HUES48 (cell line): ENCODE measurements at regions not wholly inside any gene's neighbourhood (a gene's known extent, or its start where the extent isn't known, plus 50 kb on each side); places are given as distances from the start of the nearest gene placed in this dataset.
"Not testable (repeated sequence)": the region's sequence is repeated elsewhere in the genome, so short reads cannot be mapped to it uniquely, and the experiment has no call there.

ENCODE experiments used
- H3K27ac ChIP-seq: one replicate; pipeline ENCODE4 v1.7.0; 2013; ENCODE audit warnings: low read depth, low read length, inconsistent platforms
- H3K27me3 ChIP-seq: 2 replicates; pipeline ENCODE4 v1.6.1; 2013; ENCODE audit warnings: mild to moderate bottlenecking, low read length; ENCODE audit not compliant: control insufficient read depth, insufficient read depth
- H3K36me3 ChIP-seq: 2 replicates; pipeline ENCODE4 v1.6.1; 2013; ENCODE audit warnings: low read length; ENCODE audit not compliant: control insufficient read depth, insufficient read depth
- H3K4me1 ChIP-seq: 2 replicates; pipeline ENCODE4 v1.6.1; 2013; ENCODE audit warnings: mild to moderate bottlenecking, low read length; ENCODE audit not compliant: control insufficient read depth, insufficient read depth
- H3K4me3 ChIP-seq: 2 replicates; pipeline ENCODE4 v1.5.1; 2013; ENCODE audit warnings: mild to moderate bottlenecking, low read depth, low read length
- H3K9ac ChIP-seq: 2 replicates; pipeline ENCODE4 v1.6.1; 2013; ENCODE audit warnings: mild to moderate bottlenecking, low read depth, low read length, moderate library complexity
- H3K9me3 ChIP-seq: 2 replicates; pipeline ENCODE4 v1.6.1; 2013; ENCODE audit warnings: low read length; ENCODE audit not compliant: control insufficient read depth, insufficient read depth

- Histone ChIP-seq H3K4me3 (no peak overlapping the region), H3K27me3 (no peaks in the 10 kb centered on the region), H3K9me3 (no peaks in the 10 kb centered on the region), H3K36me3 (no peaks in the 10 kb centered on the region), H3K27ac (no peak overlapping the region), H3K9ac (no peak overlapping the region), H3K4me1 (no peaks in the 10 kb centered on the region)
Measured at GRCh38 chr1:10915594-10915993, 96.9 kb upstream of the TARDBP start.

- H3K4me1 ChIP-seq = no peaks in the 10 kb centered on the region
- no peak overlapping the region for H3K4me3 ChIP-seq
- no peaks in the 10 kb centered on the region for H3K36me3 ChIP-seq
- no peaks in the 10 kb centered on the region for H3K9me3 ChIP-seq
- H3K27me3 ChIP-seq = no peaks in the 10 kb centered on the region
- H3K9ac ChIP-seq = no peak overlapping the region
- H3K27ac ChIP-seq = no peak overlapping the region
Measured at GRCh38 chr1:10916311-10916710, 96.1 kb upstream of the TARDBP start.

- Histone ChIP-seq H3K27me3 (no peaks in the 10 kb centered on the region), H3K4me1 (no peaks in the 10 kb centered on the region), H3K27ac (no peak overlapping the region), H3K9ac (no peak overlapping the region), H3K36me3 (no peaks in the 10 kb centered on the region), H3K4me3 (no peak overlapping the region), H3K9me3 (no peaks in the 10 kb centered on the region)
Measured at GRCh38 chr1:10916991-10917390, 95.5 kb upstream of the TARDBP start.

- Histone ChIP-seq H3K27me3 (no peaks in the 10 kb centered on the region), H3K9me3 (no peaks in the 10 kb centered on the region), H3K36me3 (no peaks in the 10 kb centered on the region)
Measured at GRCh38 chr1:10917513-10918454, 94.7 kb upstream of the TARDBP start.

GRCh38 chr1:10918531-10918930 lies 93.9 kb upstream of the TARDBP start:
- H3K36me3 ChIP-seq = no peaks in the 10 kb centered on the region
- H3K9me3 ChIP-seq = no peaks in the 10 kb centered on the region
- no peak overlapping the region for H3K9ac ChIP-seq
- no peaks in the 10 kb centered on the region for H3K27me3 ChIP-seq
- H3K4me3 ChIP-seq = no peak overlapping the region
- no peaks in the 10 kb centered on the region for H3K4me1 ChIP-seq
- H3K27ac ChIP-seq = no peak overlapping the region

More at GRCh38 chr1:10917513-10918454, 94.7 kb upstream of the TARDBP start:
- Histone ChIP-seq H3K27ac (no peak overlapping the region), H3K4me3 (no peak overlapping the region), H3K9ac (no peak overlapping the region), H3K4me1 (no peaks in the 10 kb centered on the region)

GRCh38 chr1:10920063-10920626 lies 92.3 kb upstream of the TARDBP start:
- Histone ChIP-seq H3K27me3 (no peaks in the 10 kb centered on the region), H3K27ac (no peak overlapping the region), H3K9me3 (no peaks in the 10 kb centered on the region), H3K36me3 (no peaks in the 10 kb centered on the region), H3K4me3 (no peak overlapping the region), H3K4me1 (no peaks in the 10 kb centered on the region), H3K9ac (no peak overlapping the region)

- H3K9me3 ChIP-seq, H3K9ac ChIP-seq, H3K4me3 ChIP-seq, H3K27ac ChIP-seq, H3K4me1 ChIP-seq, H3K27me3 ChIP-seq, H3K36me3 ChIP-seq: not testable (repeated sequence)
Measured at GRCh38 chr1:10922315-10923060, 90.0 kb upstream of the TARDBP start.

GRCh38 chr1:10924030-10924429 lies 88.4 kb upstream of the TARDBP start:
- Histone ChIP-seq H3K4me1 (no peaks in the 10 kb centered on the region), H3K9ac (no peak overlapping the region), H3K27ac (no peak overlapping the region), H3K27me3 (no peaks in the 10 kb centered on the region), H3K9me3 (no peaks in the 10 kb centered on the region), H3K4me3 (no peak overlapping the region), H3K36me3 (no peaks in the 10 kb centered on the region)

GRCh38 chr1:10928654-10929053 lies 83.8 kb upstream of the TARDBP start:
- Histone ChIP-seq H3K36me3 (no peaks in the 10 kb centered on the region), H3K27ac (no peak overlapping the region), H3K4me3 (no peak overlapping the region), H3K9me3 (no peaks in the 10 kb centered on the region), H3K27me3 (no peaks in the 10 kb centered on the region), H3K4me1 (no peaks in the 10 kb centered on the region), H3K9ac (no peak overlapping the region)

GRCh38 chr1:10932088-10932487 lies 80.4 kb upstream of the TARDBP start:
- Histone ChIP-seq H3K9ac (no peak overlapping the region), H3K4me1 (peaks cover 9% of the 10 kb centered on the region; the same call in 1 of the 2 replicates), H3K9me3 (no peaks in the 10 kb centered on the region), H3K36me3 (no peaks in the 10 kb centered on the region), H3K27me3 (no peaks in the 10 kb centered on the region), H3K27ac (no peak overlapping the region), H3K4me3 (no peak overlapping the region)
